ENCODE measurements at regions not wholly inside any gene's neighbourhood (a gene's known extent, or its start where the extent isn't known, plus 50 kb on each side); places are given as distances from the start of the nearest gene placed in this dataset.

- H3K27ac ChIP-seq (ENCODE audit: extremely low read depth, low read depth, low read length) = no peak overlapping the region
- ChIA-PET POLR2A (no interaction called here), CTCF (no interaction called here)
- no peaks in the 10 kb centered on the region for H3K36me3 ChIP-seq (ENCODE audit: control insufficient read depth in 2 of 2, insufficient read depth in 1 of 2, low read length in 2 of 2)
- H3K4me3 ChIP-seq (ENCODE audit: low read depth, low read length) = no peak overlapping the region
- H3K9me3 ChIP-seq (ENCODE audit: control insufficient read depth, insufficient read depth, low read depth, low read length) = no peaks in the 10 kb centered on the region
- H3K4me1 ChIP-seq (ENCODE audit: control insufficient read depth, insufficient read depth, low read length) = no peaks in the 10 kb centered on the region
- TF ChIP-seq YY1 (tag by site-specific recombination; IDR thresholded peaks at IDR 0.05) (no peak), SP2 (tag by site-specific recombination; IDR thresholded peaks at IDR 0.05) (no peak), ZNF658 (tag by site-specific recombination; IDR thresholded peaks at IDR 0.05) (no peak), ZNF26 (tag by site-specific recombination; IDR thresholded peaks at IDR 0.05) (no peak), ZNF626 (tag by site-specific recombination; IDR thresholded peaks at IDR 0.05) (no peak), ZNF398 (tag by site-specific recombination; IDR thresholded peaks at IDR 0.05) (no peak), PATZ1 (tag by site-specific recombination; IDR thresholded peaks at IDR 0.05) (no peak), ZBTB48 (tag by site-specific recombination; IDR thresholded peaks at IDR 0.05) (no peak), ZNF2 (tag by site-specific recombination; IDR thresholded peaks at IDR 0.05) (no peak), ATF2 (tag by site-specific recombination; IDR thresholded peaks at IDR 0.05; ENCODE audit: low read depth) (no peak), ZSCAN5A (tag by site-specific recombination; IDR thresholded peaks at IDR 0.05) (no peak), ZSCAN18 (tag by site-specific recombination; IDR thresholded peaks at IDR 0.05) (no peak), ZNF639 (tag by site-specific recombination; IDR thresholded peaks at IDR 0.05) (no peak), BCL11B (tag by site-specific recombination; IDR thresholded peaks at IDR 0.05; ENCODE audit: low read depth) (no peak), ZNF513 (tag by site-specific recombination; IDR thresholded peaks at IDR 0.05) (no peak), ZNF302 (tag by site-specific recombination; IDR thresholded peaks at IDR 0.05; ENCODE audit: low read depth) (no peak), ZNF350 (tag by site-specific recombination; IDR thresholded peaks at IDR 0.05) (no peak), TRIM28 (IDR thresholded peaks at IDR 0.05; ENCODE audit: borderline replicate concordance, low read length) (no peak), ZNF133 (tag by site-specific recombination; IDR thresholded peaks at IDR 0.05) (no peak), ZNF660 (tag by site-specific recombination; IDR thresholded peaks at IDR 0.05) (no peak)
These were observed 228.4 kb upstream of the SLC35G4 start for GRCh38 chr18:11380968-11381367.
